ENCODE measurements at regions not wholly inside any gene's neighbourhood (a gene's known extent, or its start where the extent isn't known, plus 50 kb on each side); places are given as distances from the start of the nearest gene placed in this dataset.

- no peak for ATAC-seq
- TF ChIP-seq OSR1 (CRISPR knock-in tag; IDR thresholded peaks at IDR 0.05), result no peak
Observed at GRCh38 chr13:106873810-106874209, 305.9 kb upstream of the ARGLU1 start.

- ATAC-seq, result no peak
- TF ChIP-seq ARNTL (CRISPR knock-in tag; IDR thresholded peaks at IDR 0.05; ENCODE audit: borderline replicate concordance, low read depth) (no peak), ZC3H10 (CRISPR knock-in tag; IDR thresholded peaks at IDR 0.05) (no peak), PATZ1 (CRISPR knock-in tag; IDR thresholded peaks at IDR 0.05; ENCODE audit: borderline replicate concordance) (no peak), GLIS3 (CRISPR knock-in tag; IDR thresholded peaks at IDR 0.05) (no peak), BACH2 (CRISPR knock-in tag; IDR thresholded peaks at IDR 0.05; ENCODE audit: borderline replicate concordance) (no peak), TSHZ2 (CRISPR knock-in tag; IDR thresholded peaks at IDR 0.05) (no peak), OSR1 (CRISPR knock-in tag; IDR thresholded peaks at IDR 0.05) (no peak), ZNF70 (CRISPR knock-in tag; IDR thresholded peaks at IDR 0.05) (no peak), ISL1 (CRISPR knock-in tag; IDR thresholded peaks at IDR 0.05) (no peak), ZNF8 (CRISPR knock-in tag; IDR thresholded peaks at IDR 0.05) (no peak), ZFP3 (CRISPR knock-in tag; IDR thresholded peaks at IDR 0.05) (no peak), TOX (CRISPR knock-in tag; IDR thresholded peaks at IDR 0.05; ENCODE audit: borderline replicate concordance) (no peak), SNAI2 (CRISPR knock-in tag; IDR thresholded peaks at IDR 0.05) (no peak), PPARA (CRISPR knock-in tag; IDR thresholded peaks at IDR 0.05; ENCODE audit: borderline replicate concordance) (no peak), POU6F1 (CRISPR knock-in tag; IDR thresholded peaks at IDR 0.05; ENCODE audit: borderline replicate concordance, low read depth) (no peak), CSRNP3 (CRISPR knock-in tag; IDR thresholded peaks at IDR 0.05) (no peak), ZNF565 (CRISPR knock-in tag; conservative IDR thresholded peaks at IDR 0.05; ENCODE audit: low read depth) (no peak), RARB (CRISPR knock-in tag; IDR thresholded peaks at IDR 0.05) (no peak)
Observed at GRCh38 chr13:106867249-106867648, 299.3 kb upstream of the ARGLU1 start.

GRCh38 chr13:106865716-106866440, 297.9 kb upstream of the ARGLU1 start:
- no peak for ATAC-seq
- TF ChIP-seq CREB5 (CRISPR knock-in tag; IDR thresholded peaks at IDR 0.05; ENCODE audit: low read depth) (no peak), BACH2 (CRISPR knock-in tag; IDR thresholded peaks at IDR 0.05; ENCODE audit: borderline replicate concordance) (no peak), POU6F1 (CRISPR knock-in tag; IDR thresholded peaks at IDR 0.05; ENCODE audit: borderline replicate concordance, low read depth) (no peak), TSHZ2 (CRISPR knock-in tag; IDR thresholded peaks at IDR 0.05) (no peak), ZNF70 (CRISPR knock-in tag; IDR thresholded peaks at IDR 0.05) (no peak), ZNF565 (CRISPR knock-in tag; conservative IDR thresholded peaks at IDR 0.05; ENCODE audit: low read depth) (no peak), CSRNP3 (CRISPR knock-in tag; IDR thresholded peaks at IDR 0.05) (no peak), ESRRG (CRISPR knock-in tag; IDR thresholded peaks at IDR 0.05) (no peak), ISL1 (CRISPR knock-in tag; IDR thresholded peaks at IDR 0.05) (no peak), TCF4 (CRISPR knock-in tag; IDR thresholded peaks at IDR 0.05; ENCODE audit: borderline replicate concordance) (no peak), ZNF8 (CRISPR knock-in tag; IDR thresholded peaks at IDR 0.05) (no peak), SNAI2 (CRISPR knock-in tag; IDR thresholded peaks at IDR 0.05) (no peak), ZFP3 (CRISPR knock-in tag; IDR thresholded peaks at IDR 0.05) (no peak)
